GM12892 (cell line): ENCODE measurements at regions not wholly inside any gene's neighbourhood (a gene's known extent, or its start where the extent isn't known, plus 50 kb on each side); places are given as distances from the start of the nearest gene placed in this dataset.
"Not testable (repeated sequence)": the region's sequence is repeated elsewhere in the genome, so short reads cannot be mapped to it uniquely, and the experiment has no call there.

Source experiments
- DNase-seq: peaks from one replicate; pipeline ENCODE4 v3.0.0; 2011; ENCODE audit not compliant: insufficient read length
- FAIRE-seq: peaks from 2 replicates; lab custom pipeline; 2011; peaks lifted over from hg19 to GRCh38; lab: Jason Lieb, UNC
- POLR2A ChIP-seq: IDR thresholded peaks from 2 replicates; pipeline ENCODE4 v1.6.1; 2011; ENCODE audit warnings: low read depth, low read length, control low read depth
- POLR2AphosphoS5 ChIP-seq: IDR thresholded peaks from 2 replicates; pipeline ENCODE4 v1.6.1; 2011; ENCODE audit warnings: low read depth, low read length, control low read depth
- TAF1 ChIP-seq: IDR thresholded peaks from 2 replicates; pipeline ENCODE4 v1.6.1; 2011; ENCODE audit warnings: low read depth, mild to moderate bottlenecking, control low read depth, low read length, borderline replicate concordance

- no peak for DNase-seq
- TF ChIP-seq POLR2AphosphoS5, result no peak
- TF ChIP-seq TAF1, result no peak
- TF ChIP-seq POLR2A, result no peak
- FAIRE-seq, result no peak
Measured at GRCh38 chr17:77841742-77842527, 116.6 kb upstream of the TNRC6C start.

- FAIRE-seq (no peak), DNase-seq (no peak)
- no peak for TF ChIP-seq TAF1
- no peak for TF ChIP-seq POLR2AphosphoS5
- TF ChIP-seq POLR2A, result no peak
Measured at GRCh38 chr17:77842528-77843147, 115.9 kb upstream of the TNRC6C start.

GRCh38 chr17:77843255-77843895, 115.1 kb upstream of the TNRC6C start:
- not testable (repeated sequence) for FAIRE-seq, DNase-seq

GRCh38 chr17:77843896-77844295, 114.6 kb upstream of the TNRC6C start:
- TF ChIP-seq POLR2A, result no peak
- no peak for TF ChIP-seq POLR2AphosphoS5
- no peak for TF ChIP-seq TAF1
- DNase-seq, result no peak
- FAIRE-seq, result no peak

- no peak for TF ChIP-seq POLR2AphosphoS5
- DNase-seq (no peak), FAIRE-seq (no peak)
Measured at GRCh38 chr17:77844681-77845080, 113.8 kb upstream of the TNRC6C start.

GRCh38 chr17:77845541-77846225, 112.8 kb upstream of the TNRC6C start:
- DNase-seq, result no peak
- TF ChIP-seq POLR2AphosphoS5 (no peak), POLR2A (no peak), TAF1 (no peak)
- FAIRE-seq, result no peak

- no peak for TF ChIP-seq POLR2AphosphoS5
- TF ChIP-seq TAF1, result no peak
- no peak for DNase-seq
- FAIRE-seq, result no peak
Measured at GRCh38 chr17:77846531-77847085, 111.9 kb upstream of the TNRC6C start.

- no peak for TF ChIP-seq TAF1
- FAIRE-seq (no peak), DNase-seq (no peak)
Measured at GRCh38 chr17:77847221-77848085, 111.0 kb upstream of the TNRC6C start.

- TF ChIP-seq POLR2AphosphoS5 (no peak), TAF1 (no peak), POLR2A (no peak)
- DNase-seq, result no peak
- no peak for FAIRE-seq
Measured at GRCh38 chr17:77848257-77848656, 110.2 kb upstream of the TNRC6C start.

GRCh38 chr17:77849239-77849638, 109.3 kb upstream of the TNRC6C start:
- DNase-seq (no peak), FAIRE-seq (no peak)
- TF ChIP-seq TAF1 (no peak), POLR2AphosphoS5 (no peak), POLR2A (no peak)

- DNase-seq, result no peak
- FAIRE-seq, result no peak
Measured at GRCh38 chr17:77851921-77852320, 106.6 kb upstream of the TNRC6C start.

More at GRCh38 chr17:77851921-77852320, 106.6 kb upstream of the TNRC6C start:
- no peak for TF ChIP-seq TAF1
- TF ChIP-seq POLR2A, result no peak
